IMR-90 (cell line): ENCODE measurements at regions not wholly inside any gene's neighbourhood (a gene's known extent, or its start where the extent isn't known, plus 50 kb on each side); places are given as distances from the start of the nearest gene placed in this dataset.

Experiments used
- ATAC-seq: fragments of 200-7000 bp; cut with Tn5 transposase; 2 replicates; pipeline ENCODE4 v1.9.1; 2020; ENCODE audit warnings: low read depth, mild to moderate bottlenecking, moderate library complexity
- BruUV-seq: library from RNA; stranded (reverse); fragments of 400-500 nt; replicated peaks from 2 replicates; lab custom pipeline; 2021; lab: Mats Ljungman, UMichigan
- CTCF ChIA-PET: fragments of 300-600 bp; formaldehyde crosslinking; extraction: SDS; loops from one replicate; lab custom pipeline; 2021; ENCODE audit warnings: antibody characterized with exemption; lab: Yijun Ruan, JAX
- POLR2A ChIA-PET: fragments of 300-600 bp; sonication (Branson Sonifier 250); formaldehyde crosslinking; loops from one replicate; lab custom pipeline; 2022; ENCODE audit warnings: antibody characterized with exemption; ENCODE audit not compliant: unreplicated experiment; lab: Charles Lee
- DNase-seq: peaks from one replicate; pipeline ENCODE4 v3.0.0; 2013
- H2AFZ ChIP-seq: replicated peaks from 2 replicates; pipeline ENCODE3; 2013; ENCODE audit warnings: low read length, mild to moderate bottlenecking; ENCODE audit not compliant: poor library complexity
- H2AK5ac ChIP-seq: 2 replicates; pipeline ENCODE4 v1.6.1; 2013; ENCODE audit warnings: low read depth, low read length, inconsistent platforms
- H2AK9ac ChIP-seq: replicated peaks from 2 replicates; pipeline ENCODE3; 2013; ENCODE audit warnings: mild to moderate bottlenecking, low read depth, low read length, moderate library complexity; ENCODE audit not compliant: poor library complexity
- H2BK120ac ChIP-seq: 2 replicates; pipeline ENCODE4 v1.6.1; 2013; ENCODE audit warnings: low read depth, low read length, inconsistent platforms
- H2BK15ac ChIP-seq: 3 replicates; pipeline ENCODE4 v1.6.1; 2013; ENCODE audit warnings: low read depth, low read length, inconsistent platforms
- H2BK20ac ChIP-seq: 2 replicates; pipeline ENCODE4 v1.6.1; 2013; ENCODE audit warnings: low read depth, mild to moderate bottlenecking, inconsistent platforms, low read length, moderate library complexity
- H2BK5ac ChIP-seq: 2 replicates; pipeline ENCODE4 v1.6.1; 2013; ENCODE audit warnings: mild to moderate bottlenecking, low read depth, low read length, inconsistent platforms; ENCODE audit not compliant: poor library complexity, severe bottlenecking
- H3K14ac ChIP-seq: replicated peaks from 2 replicates; pipeline ENCODE4 v1.6.1; 2013; ENCODE audit warnings: low read depth, low read length, inconsistent platforms
- H3K18ac ChIP-seq: 2 replicates; pipeline ENCODE4 v1.6.1; 2013; ENCODE audit warnings: low read depth, low read length, control low read depth
- H3K23ac ChIP-seq: 2 replicates; pipeline ENCODE4 v1.6.1; 2013; ENCODE audit warnings: low read depth, low read length, inconsistent platforms
- H3K27ac ChIP-seq: 2 replicates; pipeline ENCODE4 v1.5.1; 2013; ENCODE audit warnings: mild to moderate bottlenecking, control low read depth, low read length; ENCODE audit not compliant: insufficient read depth
- H3K27me3 ChIP-seq: 2 replicates; pipeline ENCODE4 v1.6.1; 2013; ENCODE audit warnings: low read length; ENCODE audit not compliant: control insufficient read depth, insufficient read depth
- H3K36me3 ChIP-seq: 2 replicates; pipeline ENCODE4 v1.6.1; 2013; ENCODE audit warnings: low read length, mixed read lengths; ENCODE audit not compliant: control insufficient read depth, insufficient read depth
- H3K4ac ChIP-seq: 2 replicates; pipeline ENCODE4 v1.6.1; 2013; ENCODE audit warnings: low read depth, low read length, inconsistent platforms
- H3K4me1 ChIP-seq: 2 replicates; pipeline ENCODE4 v1.6.1; 2013; ENCODE audit warnings: low read length, mixed read lengths; ENCODE audit not compliant: control insufficient read depth, insufficient read depth
- H3K4me2 ChIP-seq: 2 replicates; pipeline ENCODE4 v1.6.1; 2013; ENCODE audit warnings: low read depth, mild to moderate bottlenecking, control low read depth, low read length, moderate library complexity
- H3K4me3 ChIP-seq: 2 replicates; pipeline ENCODE4 v1.5.1; 2013; ENCODE audit warnings: low read depth, mild to moderate bottlenecking, control low read depth, low read length, moderate library complexity; ENCODE audit not compliant: insufficient read depth
- H3K56ac ChIP-seq: 2 replicates; pipeline ENCODE4 v1.6.1; 2013; ENCODE audit warnings: low read length, inconsistent platforms; ENCODE audit not compliant: insufficient read depth; ENCODE audit errors: extremely low read depth
- H3K79me1 ChIP-seq, 2 experiments: 2 replicates each; pipeline ENCODE4 v1.6.1; 2013; ENCODE audit warnings: low read length in 2 of 2, inconsistent platforms in 1 of 2, low read depth in 1 of 2
- H3K9ac ChIP-seq: 2 replicates; pipeline ENCODE4 v1.6.1; 2013; ENCODE audit warnings: low read depth, low read length, control low read depth
- H3K9me1 ChIP-seq: 2 replicates; pipeline ENCODE4 v1.6.1; 2013; ENCODE audit warnings: low read length, inconsistent platforms; ENCODE audit not compliant: insufficient read depth
- H3K9me3 ChIP-seq: 2 replicates; pipeline ENCODE4 v1.6.1; 2013; ENCODE audit warnings: low read length; ENCODE audit not compliant: control insufficient read depth, insufficient read depth
- H4K20me1 ChIP-seq: 2 replicates; pipeline ENCODE4 v1.6.1; 2013; ENCODE audit warnings: low read length, inconsistent platforms; ENCODE audit not compliant: insufficient read depth
- H4K5ac ChIP-seq: 2 replicates; pipeline ENCODE4 v1.6.1; 2013; ENCODE audit warnings: mild to moderate bottlenecking, low read depth, low read length, control low read depth
- H4K8ac ChIP-seq, 2 experiments: 2 replicates each; pipeline ENCODE4 v1.6.1; 2013; ENCODE audit warnings: low read depth in 2 of 2, low read length in 2 of 2, control low read depth in 1 of 2, inconsistent platforms in 1 of 2
- H4K91ac ChIP-seq: 2 replicates; pipeline ENCODE4 v1.6.1; 2013; ENCODE audit warnings: low read depth, low read length, inconsistent platforms; ENCODE audit not compliant: insufficient read depth
- FOS ChIP-seq: fragments of 150-350 bp; IDR thresholded peaks from 2 replicates; pipeline ENCODE4 v1.6.1; 2016; ENCODE audit warnings: low read depth, low read length
- MAFK ChIP-seq: IDR thresholded peaks from 2 replicates; pipeline ENCODE4 v1.6.1; 2012; ENCODE audit warnings: low read depth, low read length, improper control_type of control experiment
- MAZ ChIP-seq: IDR thresholded peaks from 2 replicates; pipeline ENCODE4 v1.6.1; 2012; ENCODE audit warnings: low read depth, mild to moderate bottlenecking, low read length, improper control_type of control experiment, moderate library complexity, borderline replicate concordance
- MXI1 ChIP-seq: IDR thresholded peaks from 2 replicates; pipeline ENCODE4 v1.6.1; 2012; ENCODE audit warnings: low read depth, mild to moderate bottlenecking, low read length, moderate library complexity, borderline replicate concordance
- POLR2A ChIP-seq: IDR thresholded peaks from 2 replicates; pipeline ENCODE4 v1.6.1; 2012; ENCODE audit warnings: mild to moderate bottlenecking, low read depth, low read length
- RAD21 ChIP-seq: IDR thresholded peaks from 2 replicates; pipeline ENCODE4 v1.6.1; 2012; ENCODE audit warnings: low read length, improper control_type of control experiment
- SMC3 ChIP-seq: fragments of 150-350 bp; IDR thresholded peaks from 2 replicates; pipeline ENCODE4 v1.6.1; 2016; ENCODE audit warnings: low read depth, mild to moderate bottlenecking, antibody characterized with exemption, low read length, moderate library complexity
- WGBS, 2 experiments: methylation state at CpG; one replicate each; pipeline versions ENCODE4 v1.1.5 to v1.1.7; 2013; ENCODE audit warnings: missing lambda C conversion rate in 2 of 2; ENCODE audit not compliant: insufficient read length in 1 of 2; ENCODE audit errors: extremely low coverage in 2 of 2; 5-methylcytosine and 5-hydroxymethylcytosine counted together
- dilution Hi-C: fragments of 300-500 bp; cut with HindIII; formaldehyde crosslinking; loops from one replicate; pipeline ENCODE4 v1.14.3; 2018; ENCODE audit warnings: low sequenced_read_pairs; ENCODE audit not compliant: unreplicated experiment
- in situ Hi-C: fragments of 300-500 bp; cut with MboI; formaldehyde crosslinking; loops from 3 replicates; pipeline ENCODE4 v1.14.3; 2019; ENCODE audit warnings: low sequenced_read_pairs, inconsistent platforms, mixed read lengths
- intact Hi-C: fragments of 100-400 bp; cut with micrococcal nuclease; formaldehyde crosslinking; loops from 2 replicates; pipeline ENCODE4 v1.10.0; 2022
- TF ChIP-seq, protein P1 (sequence below): fragments of 150-350 bp; IDR thresholded peaks from 2 replicates; pipeline ENCODE4 v1.6.1; 2017; ENCODE audit warnings: mild to moderate bottlenecking, antibody characterized with exemption, low read length, low read depth

DNA sequence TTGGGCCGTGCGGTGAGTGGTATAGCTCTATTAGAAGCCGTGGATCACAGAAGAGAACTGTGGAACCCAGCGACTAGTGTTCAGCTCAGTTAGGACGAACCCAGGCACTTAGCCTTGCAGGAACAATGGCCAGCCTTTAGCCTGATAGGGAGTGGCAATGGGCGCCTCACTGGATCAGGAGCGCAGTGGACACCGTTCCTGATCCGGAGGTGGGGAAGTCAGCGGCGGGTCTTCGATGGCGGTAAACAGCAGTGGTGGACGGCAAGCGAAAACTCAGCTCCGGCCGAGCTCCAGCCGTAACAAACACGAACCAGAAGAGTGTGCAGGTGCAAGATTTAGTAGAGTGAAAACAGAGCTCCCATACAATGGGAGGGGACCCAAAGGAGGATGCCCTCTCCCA lies 340.0 kb downstream of the TLE4 start:
- Histone ChIP-seq H3K23ac (no peak overlapping the region), H3K4me2 (no peak overlapping the region), H3K9ac (no peak overlapping the region), H3K36me3 (no peaks in the 10 kb centered on the region), H4K91ac (no peak overlapping the region), H3K4me3 (no peak overlapping the region), H2BK120ac (no peak overlapping the region), H3K27me3 (peaks cover 1% of the 10 kb centered on the region; the same call in 1 of the 2 replicates), H3K79me1 (no peaks in the 10 kb centered on the region), H3K27ac (no peak overlapping the region), H3K18ac (no peak overlapping the region), H4K8ac (no peak overlapping the region), H3K4ac (no peak overlapping the region), H3K4me1 (no peaks in the 10 kb centered on the region), H3K9me3 (no peaks in the 10 kb centered on the region), H2AK5ac (no peak overlapping the region), H3K9me1 (no peaks in the 10 kb centered on the region), H3K56ac (no peak overlapping the region), H2AK9ac (no peak overlapping the region), H2BK5ac (no peak overlapping the region), H2BK20ac (no peak overlapping the region), H4K20me1 (no peaks in the 10 kb centered on the region), H2AFZ (no peak overlapping the region), H2BK15ac (no peak overlapping the region), H3K14ac (no peak overlapping the region), H4K5ac (no peak overlapping the region)
- POLR2A ChIA-PET, result no interaction called here
- CTCF ChIA-PET, result no interaction called here
- DNase-seq, result no peak
- TF ChIP-seq, protein P1, sequence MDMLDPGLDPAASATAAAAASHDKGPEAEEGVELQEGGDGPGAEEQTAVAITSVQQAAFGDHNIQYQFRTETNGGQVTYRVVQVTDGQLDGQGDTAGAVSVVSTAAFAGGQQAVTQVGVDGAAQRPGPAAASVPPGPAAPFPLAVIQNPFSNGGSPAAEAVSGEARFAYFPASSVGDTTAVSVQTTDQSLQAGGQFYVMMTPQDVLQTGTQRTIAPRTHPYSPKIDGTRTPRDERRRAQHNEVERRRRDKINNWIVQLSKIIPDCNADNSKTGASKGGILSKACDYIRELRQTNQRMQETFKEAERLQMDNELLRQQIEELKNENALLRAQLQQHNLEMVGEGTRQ, result no peak
- no peak for TF ChIP-seq SMC3
- no peak for TF ChIP-seq POLR2A
- TF ChIP-seq MAZ, result no peak
- no peak for TF ChIP-seq MXI1
- TF ChIP-seq MAFK, result no peak
- TF ChIP-seq FOS, result no peak
- no peak for TF ChIP-seq RAD21
- intact Hi-C loops, result no loop called here
- dilution Hi-C loops, result no loop called here
- WGBS, 2 experiments, result 90% methylated on average over 9 of the region's 19 CpGs; no CpG with 5 or more reads in 1 of the 2 experiments
- no peak for ATAC-seq
- no TSS peak for BruUV-seq
- in situ Hi-C loops, result no loop called here
